HG03520 (cell line): ENCODE measurements at regions not wholly inside any gene's neighbourhood (a gene's known extent, or its start where the extent isn't known, plus 50 kb on each side); places are given as distances from the start of the nearest gene placed in this dataset.

Experiments used
- ATAC-seq: cut with Tn5 transposase; IDR thresholded peaks from one replicate; pipeline ENCODE4 v1.9.1; 2021; ENCODE audit warnings: mild to moderate bottlenecking, moderate library complexity; ENCODE audit not compliant: unreplicated experiment

- no peak for ATAC-seq
Observed at GRCh38 chr4:62923783-62924182, 1485.5 kb downstream of the TECRL start.

- ATAC-seq = no peak
Observed at GRCh38 chr4:62917649-62918048, 1491.6 kb downstream of the TECRL start.

GRCh38 chr4:62914758-62915157, 1494.5 kb downstream of the TECRL start:
- no peak for ATAC-seq

GRCh38 chr4:62913065-62913464, 1496.2 kb downstream of the TECRL start:
- no peak for ATAC-seq

GRCh38 chr4:62912531-62912930, 1496.7 kb downstream of the TECRL start:
- ATAC-seq = no peak

- no peak for ATAC-seq
Observed at GRCh38 chr4:62909238-62909637, 1500.0 kb downstream of the TECRL start.

GRCh38 chr4:62901101-62901500, 1508.1 kb downstream of the TECRL start:
- ATAC-seq = no peak

- ATAC-seq = no peak
Observed at GRCh38 chr4:62899646-62900364, 1509.4 kb downstream of the TECRL start.

- no peak for ATAC-seq
Observed at GRCh38 chr4:62898115-62898514, 1511.1 kb downstream of the TECRL start.

GRCh38 chr4:62896721-62897120, 1512.5 kb downstream of the TECRL start:
- ATAC-seq = no peak

- no peak for ATAC-seq
Observed at GRCh38 chr4:62881901-62882300, 1527.3 kb downstream of the TECRL start.

GRCh38 chr4:62881210-62881609, 1528.0 kb downstream of the TECRL start:
- no peak for ATAC-seq

GRCh38 chr4:62872856-62873255, 1536.4 kb downstream of the TECRL start:
- ATAC-seq = no peak

- ATAC-seq = no peak
Observed at GRCh38 chr4:62871078-62871477, 1538.2 kb downstream of the TECRL start.

GRCh38 chr4:62870451-62870850, 1538.8 kb downstream of the TECRL start:
- no peak for ATAC-seq

GRCh38 chr4:62865261-62865660, 1544.0 kb downstream of the TECRL start:
- no peak for ATAC-seq

- ATAC-seq = no peak
Observed at GRCh38 chr4:62849696-62850095, 1559.6 kb downstream of the TECRL start.

GRCh38 chr4:62835631-62836030, 1573.6 kb downstream of the TECRL start:
- ATAC-seq = no peak

- ATAC-seq = no peak
Observed at GRCh38 chr4:62822306-62822705, 1586.9 kb downstream of the TECRL start.

- no peak for ATAC-seq
Observed at GRCh38 chr4:62816566-62816965, 1592.7 kb downstream of the TECRL start.

- no peak for ATAC-seq
Observed at GRCh38 chr4:62814510-62815047, 1594.7 kb downstream of the TECRL start.

GRCh38 chr4:62806816-62807215, 1602.4 kb downstream of the TECRL start:
- ATAC-seq = no peak

- no peak for ATAC-seq
Observed at GRCh38 chr4:62804075-62804474, 1603.9 kb downstream of the ADGRL3 start.
